Activated naive CD4-positive, alpha-beta T cell treated with anti-CD3 and anti-CD28 coated beads, Interleukin-2, amount 50 U/mL, for 72 hours (primary cell): ENCODE measurements at regions not wholly inside any gene's neighbourhood (a gene's known extent, or its start where the extent isn't known, plus 50 kb on each side); places are given as distances from the start of the nearest gene placed in this dataset.

Experiments
- ATAC-seq, 2 donors: fragments of 150-1000 bp; cut with Tn5 transposase; 2 replicates each; pipeline ENCODE4 v1.10.0; 2021; ENCODE audit warnings: mild to moderate bottlenecking in 2 of 2, moderate library complexity in 2 of 2
- DNase-seq, 2 donors: peaks; one replicate each; pipeline ENCODE4 v3.0.0; 2021 to 2022; ENCODE audit warnings: low spot score in 2 of 2
- H3K27ac Mint-ChIP-seq, 2 donors: one replicate each; pipeline ENCODE4 v1.8.0; 2022; ENCODE audit warnings: mild to moderate bottlenecking in 2 of 2, mixed read lengths in 2 of 2
- H3K36me3 Mint-ChIP-seq, 2 donors: one replicate each; pipeline ENCODE4 v1.8.0; 2022; ENCODE audit warnings: mixed read lengths in 2 of 2
- H3K9me3 Mint-ChIP-seq, 2 donors: one replicate each; pipeline ENCODE4 v1.8.0; 2022; ENCODE audit warnings: mixed read lengths in 2 of 2

- Mint-ChIP-seq H3K27ac (no peak overlapping the region), H3K36me3 (no peaks in the 10 kb centered on the region)
- no peak for ATAC-seq
These were observed 167.8 kb downstream of the GPAT3 start for GRCh38 chr4:83703752-83704151.

DNA sequence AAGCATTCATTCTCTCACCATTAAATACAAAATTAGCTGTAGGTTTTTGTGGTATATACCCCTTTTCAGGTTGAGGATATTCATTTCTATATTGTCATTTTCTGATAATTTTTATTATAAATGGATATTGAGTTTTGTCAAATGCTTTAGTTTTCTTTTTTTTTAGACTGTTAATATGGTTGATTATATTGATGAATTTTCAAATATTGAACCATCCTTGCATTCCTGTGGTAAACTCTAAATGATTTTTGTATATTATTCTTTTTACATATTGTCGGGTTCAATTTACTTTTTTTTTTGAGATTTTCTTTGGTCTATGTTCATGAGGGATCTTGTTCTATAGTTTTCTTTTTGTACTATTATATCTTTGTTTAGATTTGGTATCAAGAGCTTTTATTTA is 165.1 kb downstream of the GPAT3 start:
- no peak overlapping the region for H3K27ac Mint-ChIP-seq
- ATAC-seq (no peak), DNase-seq (no peak)
- H3K9me3 Mint-ChIP-seq, result peaks cover 5 to 6% of the 10 kb centered on the region in 2 donors
- no peaks in the 10 kb centered on the region for H3K36me3 Mint-ChIP-seq

More at GRCh38 chr4:83703752-83704151, 167.8 kb downstream of the GPAT3 start:
- no peak for DNase-seq
- peaks cover 5 to 6% of the 10 kb centered on the region in 2 donors for H3K9me3 Mint-ChIP-seq

DNA sequence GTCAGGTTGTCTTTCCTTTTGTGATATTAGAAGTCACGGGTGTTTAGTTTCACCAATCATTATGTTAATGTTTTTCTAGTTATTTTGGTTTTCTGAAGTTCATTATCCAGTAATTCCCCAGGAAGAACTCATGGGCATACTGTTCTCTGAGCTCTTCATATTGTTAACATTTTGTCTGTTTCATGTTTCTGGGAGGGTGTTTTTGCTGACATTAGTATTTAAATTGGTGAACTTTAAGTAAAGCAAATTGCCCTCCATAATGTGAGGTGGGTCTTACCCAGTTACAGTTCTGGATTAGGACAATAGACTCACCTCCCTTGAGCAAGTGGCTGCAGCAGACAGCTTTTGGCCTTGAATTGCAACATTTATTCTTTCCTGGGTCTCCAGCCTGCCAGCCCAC is 163.4 kb downstream of the GPAT3 start:
- DNase-seq (no peak), ATAC-seq (no peak)
- H3K9me3 Mint-ChIP-seq, result peaks cover 5 to 6% of the 10 kb centered on the region in 2 donors
- no peak overlapping the region for H3K27ac Mint-ChIP-seq
- no peaks in the 10 kb centered on the region for H3K36me3 Mint-ChIP-seq

DNA sequence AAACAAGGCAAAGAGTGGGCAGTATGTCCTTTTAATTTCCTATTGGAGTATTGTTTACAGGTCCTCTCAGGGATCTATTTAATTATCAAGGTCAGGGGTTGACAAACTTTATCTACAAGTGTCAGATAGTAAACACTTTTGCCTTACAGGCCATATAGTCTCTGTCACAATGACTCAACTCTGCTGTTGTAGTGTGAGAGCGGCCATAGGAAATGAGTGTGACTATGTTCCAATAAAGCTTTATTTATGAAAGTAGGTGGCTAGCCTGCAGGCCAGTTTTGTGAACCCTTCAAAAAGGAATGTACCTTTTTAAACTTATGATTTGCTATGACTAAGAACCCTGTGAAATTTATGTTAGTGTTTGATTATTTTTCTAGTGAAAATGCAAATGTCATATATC is 156.1 kb downstream of the GPAT3 start:
- no peaks in the 10 kb centered on the region for H3K9me3 Mint-ChIP-seq
- H3K27ac Mint-ChIP-seq, result no peak overlapping the region
- DNase-seq, result no peak
- no peaks in the 10 kb centered on the region for H3K36me3 Mint-ChIP-seq
- ATAC-seq, result peak; percentile 50 to 63

- DNase-seq, result no peak
- H3K36me3 Mint-ChIP-seq, result no peaks in the 10 kb centered on the region
- no peaks in the 10 kb centered on the region for H3K9me3 Mint-ChIP-seq
These were observed 150.3 kb downstream of the GPAT3 start for GRCh38 chr4:83686166-83686565.

GRCh38 chr4:83679692-83680091 is 143.8 kb downstream of the GPAT3 start:
- no peaks in the 10 kb centered on the region for H3K36me3 Mint-ChIP-seq
- H3K9me3 Mint-ChIP-seq, result no peaks in the 10 kb centered on the region
- H3K27ac Mint-ChIP-seq, result no peak overlapping the region
- no peak for ATAC-seq
- no peak for DNase-seq

More at GRCh38 chr4:83686166-83686565, 150.3 kb downstream of the GPAT3 start:
- no peak overlapping the region for H3K27ac Mint-ChIP-seq
- ATAC-seq, result no peak

GRCh38 chr4:83679254-83679653 is 143.3 kb downstream of the GPAT3 start:
- ATAC-seq (no peak), DNase-seq (no peak)
- Mint-ChIP-seq H3K27ac (no peak overlapping the region), H3K9me3 (no peaks in the 10 kb centered on the region), H3K36me3 (no peaks in the 10 kb centered on the region)

GRCh38 chr4:83677656-83678055 is 141.7 kb downstream of the GPAT3 start:
- no peak for DNase-seq
- Mint-ChIP-seq H3K36me3 (no peaks in the 10 kb centered on the region), H3K9me3 (no peaks in the 10 kb centered on the region), H3K27ac (no peak overlapping the region)
- peak in 1 of 2 donors; percentile 9 for ATAC-seq

- H3K27ac Mint-ChIP-seq, result no peak overlapping the region
- H3K9me3 Mint-ChIP-seq, result no peaks in the 10 kb centered on the region
- DNase-seq (no peak), ATAC-seq (no peak)
- no peaks in the 10 kb centered on the region for H3K36me3 Mint-ChIP-seq
These were observed 128.8 kb downstream of the GPAT3 start for GRCh38 chr4:83664741-83665140.

DNA sequence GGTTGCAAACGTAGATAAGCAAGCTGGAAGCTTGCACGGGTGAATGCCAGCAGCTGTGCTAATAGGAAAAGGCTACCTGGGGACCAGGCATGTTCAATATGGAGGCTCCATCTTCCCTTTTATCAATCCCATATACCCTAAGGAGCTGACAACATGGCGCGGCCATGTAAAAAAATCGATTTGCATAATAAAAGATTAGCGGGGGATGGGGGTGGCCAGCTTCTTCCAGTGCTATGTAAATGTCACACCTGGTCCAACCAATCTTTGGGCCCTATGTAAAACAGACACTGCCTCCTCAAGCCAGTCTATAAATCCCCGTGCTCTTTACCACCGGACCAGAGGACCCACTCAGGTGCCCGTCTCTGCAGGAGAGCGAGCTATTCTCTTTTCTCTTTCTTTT is 128.2 kb downstream of the GPAT3 start:
- ATAC-seq (no peak), DNase-seq (no peak)
- Mint-ChIP-seq H3K9me3 (no peaks in the 10 kb centered on the region), H3K27ac (no peak overlapping the region), H3K36me3 (no peaks in the 10 kb centered on the region)

- DNase-seq (no peak), ATAC-seq (no peak)
- Mint-ChIP-seq H3K27ac (no peak overlapping the region), H3K36me3 (no peaks in the 10 kb centered on the region), H3K9me3 (no peaks in the 10 kb centered on the region)
These were observed 126.3 kb downstream of the GPAT3 start for GRCh38 chr4:83662204-83662603.

- H3K9me3 Mint-ChIP-seq, result no peaks in the 10 kb centered on the region
- H3K27ac Mint-ChIP-seq, result no peak overlapping the region
- no peak for ATAC-seq
- H3K36me3 Mint-ChIP-seq, result no peaks in the 10 kb centered on the region
- no peak for DNase-seq
These were observed 125.5 kb downstream of the GPAT3 start for GRCh38 chr4:83661359-83661758.

DNA sequence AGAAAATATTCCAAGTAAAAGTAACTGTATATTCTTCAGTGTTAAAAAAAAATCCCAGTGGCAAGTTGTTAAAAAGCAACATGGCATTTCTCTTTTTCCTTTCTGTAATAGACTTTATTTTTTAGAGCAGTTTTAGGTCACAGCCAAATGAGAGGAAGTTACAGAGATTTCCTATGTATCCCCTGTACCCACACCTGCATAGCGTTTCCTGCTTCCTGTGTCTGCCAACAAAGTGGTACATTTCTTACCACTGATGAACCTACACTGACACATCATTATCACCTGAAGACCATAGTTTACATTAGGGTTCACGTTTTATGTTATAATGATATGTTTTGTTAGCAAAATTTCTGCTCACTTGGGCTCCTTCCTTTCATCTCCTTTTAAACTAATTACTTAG is 124.7 kb downstream of the GPAT3 start:
- H3K9me3 Mint-ChIP-seq, result no peaks in the 10 kb centered on the region
- ATAC-seq (no peak), DNase-seq (no peak)
- H3K36me3 Mint-ChIP-seq, result no peaks in the 10 kb centered on the region
- no peak overlapping the region for H3K27ac Mint-ChIP-seq

DNA sequence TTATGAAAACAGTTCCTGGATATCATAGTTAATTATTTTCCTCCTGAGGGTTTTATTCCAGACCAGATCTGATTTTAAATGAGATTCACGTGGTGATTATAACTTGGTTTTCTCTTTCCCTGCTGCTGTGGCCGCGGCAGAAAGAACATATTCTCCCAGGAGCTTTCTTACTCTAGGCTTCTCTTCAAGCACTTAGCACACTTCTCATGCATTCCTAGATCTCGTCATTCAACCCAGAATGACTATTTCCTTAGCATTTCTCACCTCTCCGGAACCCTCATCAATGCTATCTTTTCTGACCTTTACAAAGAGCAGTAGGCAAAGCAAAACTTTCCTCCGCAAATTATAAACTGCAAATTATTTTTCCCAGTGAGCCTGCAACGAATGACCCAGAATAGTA is 122.9 kb downstream of the GPAT3 start:
- no peak for ATAC-seq
- no peak for DNase-seq
- Mint-ChIP-seq H3K9me3 (no peaks in the 10 kb centered on the region), H3K36me3 (no peaks in the 10 kb centered on the region), H3K27ac (no peak overlapping the region)

DNA sequence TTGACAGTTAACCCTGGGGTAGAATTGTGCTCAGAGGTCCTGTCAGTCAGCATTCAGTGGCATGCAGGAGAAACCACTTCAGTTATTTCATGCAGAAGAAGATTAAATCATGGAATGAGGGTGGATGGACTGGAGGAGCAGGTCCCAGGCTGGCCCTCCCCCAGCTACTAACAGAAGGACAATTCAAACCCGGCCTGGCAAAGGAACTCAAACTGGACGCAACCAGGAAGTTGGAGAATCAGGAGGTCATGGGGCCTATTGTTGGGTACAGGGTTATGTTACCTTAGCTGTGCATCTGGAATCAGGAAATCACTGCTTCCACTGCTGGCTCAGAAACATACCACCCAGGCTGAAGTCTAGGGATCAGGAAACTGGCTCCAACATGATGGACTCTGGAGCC is 121.4 kb downstream of the GPAT3 start:
- H3K27ac Mint-ChIP-seq, result no peak overlapping the region
- DNase-seq (no peak), ATAC-seq (no peak)
- H3K9me3 Mint-ChIP-seq, result no peaks in the 10 kb centered on the region
- no peaks in the 10 kb centered on the region for H3K36me3 Mint-ChIP-seq
